GM12874 (cell line): ENCODE measurements at regions not wholly inside any gene's neighbourhood (a gene's known extent, or its start where the extent isn't known, plus 50 kb on each side); places are given as distances from the start of the nearest gene placed in this dataset.

Experiments used
- CTCF ChIP-seq: IDR thresholded peaks from 2 replicates; pipeline ENCODE4 v1.5.1; 2011; ENCODE audit warnings: low read depth, mild to moderate bottlenecking, control low read depth, low read length, moderate library complexity; ENCODE audit not compliant: insufficient read depth

GRCh38 chr10:8628351-8628750 is 573.9 kb downstream of the GATA3 start:
- no peak for TF ChIP-seq CTCF

GRCh38 chr10:8633909-8634308 is 579.4 kb downstream of the GATA3 start:
- TF ChIP-seq CTCF: no peak

- TF ChIP-seq CTCF: no peak
Measured at GRCh38 chr10:8636371-8636770, 581.9 kb downstream of the GATA3 start.

GRCh38 chr10:8637640-8638039 is 583.2 kb downstream of the GATA3 start:
- no peak for TF ChIP-seq CTCF

- no peak for TF ChIP-seq CTCF
Measured at GRCh38 chr10:8638088-8638672, 583.7 kb downstream of the GATA3 start.

GRCh38 chr10:8639486-8640185 is 585.1 kb downstream of the GATA3 start:
- TF ChIP-seq CTCF: no peak

GRCh38 chr10:8640301-8640700 is 585.8 kb downstream of the GATA3 start:
- no peak for TF ChIP-seq CTCF
